GM06990 (cell line): ENCODE measurements at regions not wholly inside any gene's neighbourhood (a gene's known extent, or its start where the extent isn't known, plus 50 kb on each side); places are given as distances from the start of the nearest gene placed in this dataset.

Experiments
- DNase-seq: peaks from one replicate; pipeline ENCODE4 v3.0.0-alpha.2; 2011; ENCODE audit not compliant: insufficient read length; ENCODE audit errors: extremely low read depth
- H3K27me3 ChIP-seq: replicated peaks from 2 replicates; pipeline ENCODE4 v1.6.0; 2011; ENCODE audit warnings: low read length; ENCODE audit not compliant: control insufficient read depth, insufficient read depth
- H3K36me3 ChIP-seq: 2 replicates; pipeline ENCODE4 v1.5.1; 2011; ENCODE audit warnings: low read length; ENCODE audit not compliant: control insufficient read depth, insufficient read depth
- H3K4me3 ChIP-seq: replicated peaks from 2 replicates; pipeline ENCODE4 v1.5.1; 2011; ENCODE audit warnings: low read depth, mild to moderate bottlenecking, control low read depth, low read length
- CTCF ChIP-seq: IDR thresholded peaks from 2 replicates; pipeline ENCODE4 v1.5.1; 2011; ENCODE audit warnings: low read length, control low read depth, mild to moderate bottlenecking, inconsistent platforms; ENCODE audit not compliant: insufficient read depth, poor library complexity, severe bottlenecking

GRCh38 chr5:107302441-107302840, 368.3 kb downstream of the EFNA5 start:
- no peak for DNase-seq
- TF ChIP-seq CTCF, result no peak
- no peaks in the 10 kb centered on the region for H3K27me3 ChIP-seq
- no peaks in the 10 kb centered on the region for H3K36me3 ChIP-seq
- no peak overlapping the region for H3K4me3 ChIP-seq

GRCh38 chr5:107301999-107302398, 368.7 kb downstream of the EFNA5 start:
- TF ChIP-seq CTCF, result no peak
- no peak for DNase-seq
- no peak overlapping the region for H3K4me3 ChIP-seq
- no peaks in the 10 kb centered on the region for H3K36me3 ChIP-seq
- H3K27me3 ChIP-seq, result no peaks in the 10 kb centered on the region

GRCh38 chr5:107300721-107301327, 369.9 kb downstream of the EFNA5 start:
- TF ChIP-seq CTCF, result no peak
- no peaks in the 10 kb centered on the region for H3K36me3 ChIP-seq
- no peaks in the 10 kb centered on the region for H3K27me3 ChIP-seq
- no peak for DNase-seq
- no peak overlapping the region for H3K4me3 ChIP-seq

- no peaks in the 10 kb centered on the region for H3K36me3 ChIP-seq
- H3K4me3 ChIP-seq, result no peak overlapping the region
These were observed 374.2 kb downstream of the EFNA5 start for GRCh38 chr5:107296572-107296971.

GRCh38 chr5:107295914-107296313, 374.8 kb downstream of the EFNA5 start:
- no peak for TF ChIP-seq CTCF
- H3K4me3 ChIP-seq, result no peak overlapping the region
- H3K36me3 ChIP-seq, result no peaks in the 10 kb centered on the region

More at GRCh38 chr5:107296572-107296971, 374.2 kb downstream of the EFNA5 start:
- H3K27me3 ChIP-seq, result no peaks in the 10 kb centered on the region
- TF ChIP-seq CTCF, result no peak
- no peak for DNase-seq

GRCh38 chr5:107294669-107295068, 376.1 kb downstream of the EFNA5 start:
- H3K4me3 ChIP-seq, result no peak overlapping the region
- TF ChIP-seq CTCF, result no peak
- no peaks in the 10 kb centered on the region for H3K36me3 ChIP-seq
- DNase-seq, result no peak
- H3K27me3 ChIP-seq, result no peaks in the 10 kb centered on the region

More at GRCh38 chr5:107295914-107296313, 374.8 kb downstream of the EFNA5 start:
- no peak for DNase-seq
- no peaks in the 10 kb centered on the region for H3K27me3 ChIP-seq
